HG02678 (cell line): ENCODE measurements at regions not wholly inside any gene's neighbourhood (a gene's known extent, or its start where the extent isn't known, plus 50 kb on each side); places are given as distances from the start of the nearest gene placed in this dataset.
A peak's percentile ranks its signal among the peaks of the same experiment; 100 is the strongest.
"Not testable (repeated sequence)": the region's sequence is repeated elsewhere in the genome, so short reads cannot be mapped to it uniquely, and the experiment has no call there.

ENCODE experiments used
- ATAC-seq: cut with Tn5 transposase; IDR thresholded peaks from one replicate; pipeline ENCODE4 v1.9.1; 2021; ENCODE audit warnings: mild to moderate bottlenecking, moderate library complexity; ENCODE audit not compliant: unreplicated experiment

DNA sequence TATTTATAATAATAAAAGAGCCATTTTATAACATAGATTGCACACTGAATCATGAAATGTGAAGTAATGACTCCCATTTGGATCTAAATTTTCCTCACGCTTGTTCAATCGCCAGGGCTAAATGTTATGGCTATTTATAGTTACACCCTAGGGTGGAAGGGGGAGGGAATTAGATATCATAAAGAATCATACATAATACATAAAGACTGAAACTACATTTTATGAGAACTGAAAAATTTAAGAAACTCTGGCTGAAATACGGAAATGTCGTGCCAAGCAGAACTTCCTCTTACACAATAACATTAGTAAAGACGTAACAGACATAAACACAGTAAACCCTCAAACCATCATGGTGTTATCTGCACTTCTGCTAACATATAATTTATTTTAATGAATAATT, 327.5 kb upstream of the PHF14 start:
- ATAC-seq, result no peak

DNA sequence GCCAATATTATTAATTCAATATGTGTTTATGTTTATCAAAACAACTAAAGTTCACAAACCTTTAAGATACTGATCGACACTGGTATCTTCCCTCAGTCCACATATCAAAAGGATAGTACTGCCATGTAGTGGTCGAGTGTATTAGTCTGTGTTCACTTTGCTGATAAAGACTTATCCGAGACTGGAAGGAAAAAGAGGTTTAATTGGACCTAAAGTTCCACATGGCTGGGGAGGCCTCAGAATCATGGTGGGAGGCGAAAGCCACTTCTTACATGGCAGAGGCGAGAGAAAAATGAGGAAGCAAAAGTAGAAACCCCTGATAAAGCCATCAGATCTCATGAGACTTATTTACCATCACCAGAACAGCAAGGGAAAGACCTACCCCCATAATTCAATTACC, 325.4 kb upstream of the PHF14 start:
- ATAC-seq, result no peak

DNA sequence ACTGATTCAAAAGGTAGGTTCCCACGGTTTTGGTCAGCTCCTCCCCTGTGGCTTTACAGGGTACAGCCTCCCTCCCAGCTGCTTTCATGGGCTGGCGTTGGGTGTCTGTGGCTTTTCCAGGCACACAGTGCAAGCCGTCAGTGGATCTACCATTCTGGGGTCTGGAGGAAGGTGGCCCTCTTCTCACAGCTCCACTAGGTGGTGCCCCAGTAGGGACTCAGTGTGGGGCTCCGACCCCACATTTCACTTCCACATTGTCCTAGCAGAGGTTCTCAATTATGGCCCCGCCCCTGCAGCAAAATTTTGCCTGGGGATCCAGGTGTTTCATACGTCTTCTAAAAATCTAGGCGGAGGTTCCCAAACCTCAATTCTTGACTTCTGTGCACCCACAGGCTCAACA, 324.6 kb upstream of the PHF14 start:
- ATAC-seq, result not testable (repeated sequence)

DNA sequence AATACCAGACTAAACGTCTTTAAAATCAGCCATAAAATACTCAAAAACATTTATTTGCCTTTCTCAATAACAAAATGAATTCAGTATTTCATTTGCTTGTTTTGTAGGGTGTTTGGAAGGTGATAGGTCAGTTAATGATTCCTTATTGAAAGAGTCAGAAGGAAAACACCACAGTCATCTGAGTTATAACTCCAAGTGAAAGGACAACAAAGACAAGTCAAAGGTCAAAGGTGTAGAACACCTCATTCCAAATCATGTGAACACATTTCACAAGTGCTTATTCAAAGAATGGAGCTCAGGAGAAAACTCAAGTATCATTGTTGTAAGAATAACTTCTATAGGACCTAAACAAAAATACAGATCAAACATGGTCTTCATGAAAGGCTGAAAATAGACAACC, 318.6 kb upstream of the PHF14 start:
- ATAC-seq, result no peak

DNA sequence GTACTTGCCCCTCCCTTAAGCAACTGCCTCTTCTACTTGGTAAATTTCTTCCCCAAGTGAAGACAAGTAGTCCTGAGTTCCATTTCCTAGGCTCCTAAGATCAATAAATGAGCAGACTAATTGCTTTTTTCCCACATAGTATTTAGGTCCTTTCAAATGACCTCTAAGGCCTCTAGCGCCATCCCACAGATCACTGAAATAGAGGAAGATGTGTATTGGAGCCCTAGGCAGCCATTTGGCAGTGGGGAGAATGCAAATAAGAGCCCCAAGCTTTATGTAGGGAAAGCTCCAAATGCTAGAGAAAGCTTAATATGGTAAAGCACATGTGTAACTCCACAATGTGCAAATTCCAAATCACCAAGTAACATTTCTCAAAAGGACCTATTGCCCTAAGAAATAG, 316.5 kb upstream of the PHF14 start:
- no peak for ATAC-seq

DNA sequence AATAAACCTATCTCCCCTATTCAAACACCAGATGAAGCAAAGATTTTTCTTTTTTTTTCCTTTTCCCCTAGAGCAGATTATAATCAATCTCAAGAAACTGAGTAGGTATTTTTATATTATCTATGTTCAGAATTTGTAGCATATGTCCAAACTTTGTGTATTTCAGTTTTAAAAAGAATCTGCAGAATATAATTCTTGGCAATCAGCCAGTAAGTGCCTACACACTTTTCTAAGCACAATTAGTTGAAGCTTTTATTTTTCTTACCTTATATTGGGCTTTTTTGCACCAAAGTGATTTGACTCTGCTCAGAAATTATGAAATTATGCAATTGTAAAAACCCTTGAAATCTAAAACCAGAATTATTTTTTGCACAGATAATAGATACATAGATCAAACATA, 315.8 kb upstream of the PHF14 start:
- ATAC-seq, result no peak

DNA sequence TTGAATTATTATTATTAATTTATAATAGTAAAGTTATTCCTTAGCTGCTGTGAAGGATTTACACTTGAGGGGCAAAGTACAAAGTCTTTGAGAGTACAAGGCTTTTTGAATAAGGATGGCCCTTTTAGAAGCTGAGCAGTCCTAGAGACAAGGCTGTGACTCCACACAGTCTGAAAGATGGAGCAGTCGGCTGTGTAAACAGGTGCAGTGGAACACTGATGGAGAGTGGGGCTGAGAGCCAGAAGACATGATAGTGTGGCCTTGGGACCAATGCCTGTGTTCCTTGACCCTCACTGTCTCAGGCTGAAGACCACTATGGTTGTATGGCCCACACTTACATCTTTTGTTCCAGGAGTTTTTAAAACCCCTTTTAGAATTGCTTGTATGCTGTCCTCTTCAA, 311.2 kb upstream of the PHF14 start:
- ATAC-seq, result no peak

DNA sequence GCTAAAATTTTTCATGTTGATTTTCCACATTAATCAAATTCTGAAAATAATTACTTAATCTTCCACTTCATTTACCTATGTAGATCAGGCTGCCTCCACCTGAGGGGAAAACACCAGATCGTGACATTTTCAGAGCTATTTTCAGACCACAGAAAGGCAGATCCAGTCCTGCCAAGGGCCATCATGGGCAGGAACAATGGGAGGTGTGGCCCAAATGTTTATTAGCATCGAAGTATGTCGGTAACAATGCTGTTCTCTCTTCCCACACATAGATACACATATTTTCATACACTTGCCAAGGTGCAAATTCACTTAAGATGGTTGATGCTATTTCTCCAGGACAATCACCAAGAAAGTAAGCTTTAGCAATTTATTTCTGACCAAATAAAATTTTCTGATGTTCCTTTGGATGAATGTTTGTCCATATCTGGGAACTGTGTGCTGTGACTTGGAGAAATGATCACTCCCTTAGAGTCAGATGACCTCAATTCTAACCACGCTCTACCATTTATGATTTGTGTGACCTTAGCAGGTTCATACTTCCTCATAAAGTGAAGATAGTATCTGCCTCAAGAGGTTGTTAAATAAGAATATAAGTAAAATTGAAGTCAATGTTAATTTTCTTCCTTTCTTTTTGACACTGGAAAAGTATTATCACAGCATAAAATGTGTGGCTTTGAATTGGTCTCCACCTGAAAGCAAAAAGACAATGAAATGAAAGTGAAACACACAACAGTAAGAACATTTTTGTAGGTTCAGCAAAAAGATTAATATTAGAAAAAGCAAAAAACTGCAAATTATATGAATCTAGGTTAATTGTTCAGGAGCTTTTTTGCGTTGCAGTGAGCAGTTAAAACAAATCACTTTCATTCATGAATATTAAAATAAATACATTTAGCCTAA, 310.4 kb upstream of the PHF14 start:
- no peak for ATAC-seq

DNA sequence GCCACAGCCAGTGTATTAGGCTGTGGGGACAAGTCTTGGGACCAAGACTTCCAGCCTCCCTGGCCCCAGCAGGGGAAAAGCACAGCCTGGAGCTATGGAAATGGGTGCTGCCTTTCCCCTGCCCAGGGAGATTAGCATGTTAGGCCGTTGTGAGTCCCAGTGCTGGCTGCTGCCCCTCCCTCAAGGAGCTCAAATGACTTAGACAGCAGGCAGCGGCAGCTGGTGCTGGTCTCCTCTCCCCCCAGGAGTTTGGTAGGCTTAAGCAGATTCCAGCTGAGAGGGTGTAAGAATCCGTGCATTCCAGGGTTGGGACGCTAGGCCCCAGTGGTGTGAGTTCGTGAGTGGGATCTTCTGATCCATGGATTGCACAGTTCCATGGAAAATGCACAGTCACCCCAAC, 301.5 kb upstream of the PHF14 start:
- ATAC-seq, result no peak

DNA sequence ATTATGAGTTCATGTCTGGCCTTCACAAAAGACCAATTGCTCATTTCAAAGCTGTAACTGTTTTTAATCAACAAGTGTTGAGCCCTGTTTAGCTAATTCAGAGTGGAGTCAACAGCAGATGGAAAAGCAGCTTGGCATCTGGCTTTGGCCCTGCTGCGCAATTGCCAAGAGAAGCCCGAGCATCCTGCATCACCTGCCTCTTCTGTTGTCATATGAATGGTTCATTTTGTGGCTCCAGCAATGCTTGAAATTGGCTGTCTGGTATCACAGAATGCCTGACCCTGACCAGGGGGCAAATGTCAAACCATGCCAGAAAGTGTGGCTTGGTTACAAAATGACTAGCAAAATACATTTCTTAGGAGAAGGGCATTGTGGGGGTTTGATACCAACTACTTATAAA, 296.5 kb upstream of the PHF14 start:
- no peak for ATAC-seq

DNA sequence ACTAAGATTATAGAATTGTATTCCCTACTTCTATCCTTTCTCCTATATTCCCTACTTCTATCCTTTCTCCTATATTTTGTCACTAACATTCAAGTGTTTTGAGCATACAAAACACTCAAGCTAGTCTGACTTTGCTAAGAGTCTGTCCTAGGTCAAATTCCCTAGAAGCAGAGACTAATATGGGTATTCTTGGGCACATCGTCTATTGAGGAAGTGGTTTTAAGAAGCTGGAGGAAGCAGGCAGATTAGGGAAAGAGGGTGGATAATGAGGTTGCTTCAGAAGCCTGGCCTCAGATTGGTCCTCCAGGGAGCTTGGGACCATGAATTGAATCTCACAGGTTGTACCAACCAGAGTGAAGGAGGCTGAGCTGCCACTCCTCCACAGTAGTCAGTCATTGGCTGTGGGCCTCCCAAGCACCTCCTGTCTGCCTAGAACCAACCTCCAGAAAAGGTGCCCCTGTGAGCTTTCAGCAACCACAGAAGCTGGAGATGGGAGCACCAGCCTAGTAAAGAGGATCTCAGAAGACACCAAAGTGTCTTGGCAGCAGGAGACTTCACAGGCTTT, 295.9 kb upstream of the PHF14 start:
- ATAC-seq, result no peak

DNA sequence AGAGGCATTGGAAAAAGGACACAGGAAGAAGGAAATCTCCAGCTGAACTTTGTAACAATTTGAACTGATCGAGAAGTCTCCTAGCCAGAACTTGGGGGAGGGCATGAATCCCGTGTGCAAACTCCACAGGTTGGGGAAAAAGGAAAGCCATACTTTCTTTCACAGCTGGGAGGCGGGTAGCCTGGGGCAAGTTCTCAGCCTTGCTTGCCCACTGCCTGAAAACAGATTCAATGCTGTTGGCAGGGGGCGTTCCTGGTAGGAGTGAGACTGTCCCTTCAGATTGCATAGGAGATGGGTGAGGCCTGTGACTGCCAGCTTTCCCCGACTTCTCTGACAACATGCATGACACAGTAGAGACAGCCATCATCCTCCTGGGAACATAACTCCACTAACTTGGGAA, 289.1 kb upstream of the PHF14 start:
- ATAC-seq, result no peak

DNA sequence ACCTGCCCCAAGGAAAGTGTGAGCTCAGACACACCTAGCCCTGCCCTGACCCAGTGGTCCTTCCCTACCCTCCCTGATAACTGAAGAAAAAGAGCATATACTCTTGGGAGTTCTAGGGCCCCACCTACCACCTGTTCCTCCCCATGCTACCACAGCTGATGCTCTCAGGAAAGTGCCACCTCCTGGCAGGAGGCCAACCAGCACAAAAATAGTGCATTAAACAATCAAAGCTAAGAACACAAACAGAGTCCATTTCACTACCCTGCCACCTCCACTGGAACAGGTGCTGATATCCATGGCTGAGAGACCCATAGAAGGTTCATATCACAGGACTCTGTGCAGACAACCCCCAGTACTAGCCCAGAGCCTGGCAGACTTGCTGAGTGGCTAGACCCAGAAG, 288.6 kb upstream of the PHF14 start:
- ATAC-seq, result no peak

DNA sequence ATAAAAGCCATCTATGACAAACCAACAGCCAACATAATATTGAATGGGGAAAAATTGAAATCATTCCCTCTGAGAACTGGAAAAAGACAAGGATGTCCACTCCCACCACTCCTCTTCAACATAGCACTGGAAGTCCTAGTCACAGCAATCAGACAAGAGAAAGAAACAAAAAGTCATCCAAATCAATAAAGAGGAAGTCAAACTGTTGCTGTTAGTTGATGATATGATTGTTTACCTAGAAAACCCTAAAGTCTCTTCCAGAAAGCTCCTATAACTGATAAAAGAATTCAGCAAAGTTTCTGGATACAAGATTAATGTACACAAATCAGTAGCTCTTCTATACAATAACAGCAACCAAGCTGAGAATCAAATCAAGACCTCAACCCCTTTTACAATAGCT, 285.1 kb upstream of the PHF14 start:
- ATAC-seq, result no peak

DNA sequence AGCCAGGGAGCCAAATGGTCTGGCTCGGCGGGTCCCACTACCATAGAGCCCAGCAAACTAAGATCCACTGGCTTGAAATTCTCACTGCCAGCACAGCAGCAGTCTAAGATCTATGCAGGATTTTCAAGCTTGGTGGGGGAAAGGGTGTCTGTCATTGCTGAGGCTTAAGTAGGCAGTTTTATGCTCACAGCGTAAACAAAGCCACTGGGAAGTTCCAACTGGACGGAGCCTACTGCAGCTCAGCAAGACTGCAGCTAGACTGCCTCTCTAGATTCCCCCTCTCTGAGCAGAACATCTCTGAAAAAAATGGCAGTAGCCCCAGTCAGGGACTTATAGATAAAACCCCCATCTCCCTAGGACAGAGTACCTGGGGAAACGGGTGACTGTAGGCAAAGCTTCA, 277.6 kb upstream of the PHF14 start:
- no peak for ATAC-seq

DNA sequence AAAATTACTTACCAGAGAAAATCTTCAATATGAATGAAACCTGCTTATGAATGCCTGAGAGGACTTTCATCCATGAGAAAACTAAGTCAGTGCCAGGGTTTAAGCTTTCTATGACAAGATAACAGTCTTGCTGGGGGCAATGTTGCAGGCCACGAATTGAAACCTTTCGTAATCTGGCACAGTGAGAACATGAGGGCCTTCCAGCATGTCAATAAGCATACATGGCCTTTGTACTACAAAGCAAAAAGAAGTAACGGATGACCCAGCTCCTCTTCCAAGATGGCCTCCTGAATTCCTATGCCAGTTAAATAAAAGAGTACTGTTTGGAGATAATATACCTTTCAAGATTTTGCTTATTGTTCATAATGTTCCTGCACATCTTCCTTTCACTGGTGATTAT, 270.6 kb upstream of the PHF14 start:
- ATAC-seq, result no peak

DNA sequence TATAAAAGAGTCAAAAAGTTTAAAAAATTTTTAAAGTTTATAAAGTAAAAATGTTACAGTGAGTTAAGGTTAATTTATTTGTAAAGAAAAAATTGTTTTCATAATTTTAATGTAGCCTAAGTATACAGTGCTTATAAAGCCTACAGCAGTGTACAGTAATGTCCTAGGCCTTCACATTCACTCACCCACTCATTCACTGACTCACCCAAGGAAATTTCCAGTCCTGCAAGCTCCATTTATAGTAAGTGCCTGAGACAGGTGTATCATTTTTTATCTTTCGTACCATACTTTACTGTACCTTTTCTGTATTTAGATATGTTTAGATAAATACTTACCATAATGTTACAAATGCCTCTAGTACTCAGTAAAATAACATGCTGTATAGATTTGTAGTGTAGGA, 269.7 kb upstream of the PHF14 start:
- ATAC-seq, result no peak

DNA sequence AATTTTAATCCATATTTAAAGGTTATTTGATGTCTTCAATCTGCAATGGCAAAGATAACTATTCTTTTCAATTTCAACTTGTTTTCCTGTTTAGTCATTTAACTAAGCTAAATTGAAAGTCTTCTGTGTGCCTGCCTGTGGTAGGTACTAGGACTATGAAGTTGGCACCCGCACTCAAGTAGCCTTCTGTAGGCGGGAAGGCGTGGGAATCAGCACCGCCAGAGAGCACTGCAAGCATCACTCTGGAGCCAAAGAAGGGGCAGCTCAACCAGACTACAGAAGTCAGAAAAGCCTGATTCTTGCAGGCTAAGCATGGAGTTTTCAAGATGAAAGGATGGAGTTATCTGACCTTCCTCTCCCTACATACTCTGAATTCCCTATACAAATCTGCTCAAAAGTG, 269.0 kb upstream of the PHF14 start:
- ATAC-seq, result no peak

DNA sequence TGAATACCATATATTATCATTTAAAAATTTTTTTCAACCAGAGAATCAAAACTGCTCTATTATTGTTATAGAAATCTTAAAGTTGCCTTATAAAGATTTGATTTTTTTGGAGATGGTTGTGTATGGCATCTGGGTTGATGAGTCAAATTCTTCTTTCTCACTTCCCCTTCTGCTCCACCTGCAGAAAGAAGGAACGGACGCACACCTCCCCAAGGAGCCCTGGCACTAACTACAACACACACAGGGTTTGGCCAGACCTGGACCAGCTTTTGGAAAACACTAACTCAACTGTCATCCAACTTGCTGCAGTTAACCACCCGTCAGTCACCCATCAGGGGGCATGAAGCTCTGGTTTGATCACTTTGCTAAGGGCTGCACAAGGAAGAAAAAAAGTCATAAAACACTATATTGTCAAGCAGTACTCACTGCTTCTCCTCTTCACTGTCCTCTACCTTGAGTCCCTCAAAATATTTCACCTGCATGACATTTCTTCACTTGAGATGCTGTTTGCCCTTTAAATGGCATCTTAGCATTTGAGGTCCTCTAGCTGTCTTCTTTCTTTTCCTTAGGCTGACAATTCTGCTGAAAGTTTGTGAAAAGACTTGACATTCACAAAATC, 266.7 kb upstream of the PHF14 start:
- ATAC-seq, result peak; percentile 99

DNA sequence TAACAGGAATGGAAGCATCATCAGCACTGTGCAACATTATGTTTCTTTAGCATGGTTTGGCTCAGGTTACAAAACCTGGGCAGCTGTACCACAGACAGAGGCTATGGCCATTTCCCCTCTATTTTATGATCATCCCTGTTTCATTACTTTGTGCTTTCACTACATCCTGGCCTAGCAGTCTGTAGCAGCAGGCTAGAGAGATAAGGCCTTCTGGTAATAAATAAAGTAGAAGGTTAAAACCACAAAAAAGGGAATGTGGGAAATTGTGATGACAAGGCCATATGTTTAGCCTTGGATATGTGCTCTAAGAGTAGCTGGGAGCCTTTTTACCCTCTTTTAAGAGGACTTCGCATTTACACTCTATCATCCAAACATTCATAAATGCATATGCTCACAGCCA, 266.2 kb upstream of the PHF14 start:
- peak; percentile 22 for ATAC-seq

DNA sequence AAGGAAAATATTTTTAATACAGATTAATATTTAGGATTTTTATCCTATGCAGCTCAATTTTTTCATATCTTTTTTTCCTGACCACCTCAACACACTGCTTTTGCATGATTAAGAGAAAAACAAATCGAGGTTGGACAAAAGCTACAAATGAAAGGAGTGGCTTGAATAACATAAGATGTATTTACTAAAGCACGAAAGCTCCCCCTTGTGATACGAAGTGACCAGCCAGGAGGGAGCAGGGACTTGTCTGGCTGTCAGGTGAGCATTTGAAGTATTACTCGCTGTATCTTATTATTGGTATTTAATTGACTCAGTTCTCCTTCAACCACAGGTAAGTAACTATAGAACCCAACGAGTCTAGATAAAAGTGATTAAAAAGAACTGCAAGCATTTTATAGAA, 265.2 kb upstream of the PHF14 start:
- ATAC-seq, result no peak

DNA sequence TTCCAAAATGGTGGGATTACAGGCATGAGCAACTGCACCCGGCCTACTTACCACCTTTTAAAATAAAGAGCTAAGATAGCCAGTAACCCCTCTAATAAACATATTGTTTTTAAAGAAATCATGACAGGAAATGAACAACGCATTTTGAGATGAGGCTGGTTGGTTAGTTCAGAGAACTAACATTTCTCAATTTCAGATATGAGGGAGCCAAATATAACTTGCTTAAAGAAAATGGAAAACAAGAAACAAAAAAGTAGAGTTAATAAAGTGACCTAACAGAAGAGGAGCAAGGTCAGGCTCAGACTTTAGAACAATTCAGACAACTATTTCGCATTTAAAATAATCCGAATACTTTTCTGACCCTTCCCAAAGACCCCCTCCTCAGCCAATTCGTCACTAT, 254.9 kb upstream of the PHF14 start:
- ATAC-seq, result no peak
